ENCODE measurements at regions not wholly inside any gene's neighbourhood (a gene's known extent, or its start where the extent isn't known, plus 50 kb on each side); places are given as distances from the start of the nearest gene placed in this dataset.

DNA sequence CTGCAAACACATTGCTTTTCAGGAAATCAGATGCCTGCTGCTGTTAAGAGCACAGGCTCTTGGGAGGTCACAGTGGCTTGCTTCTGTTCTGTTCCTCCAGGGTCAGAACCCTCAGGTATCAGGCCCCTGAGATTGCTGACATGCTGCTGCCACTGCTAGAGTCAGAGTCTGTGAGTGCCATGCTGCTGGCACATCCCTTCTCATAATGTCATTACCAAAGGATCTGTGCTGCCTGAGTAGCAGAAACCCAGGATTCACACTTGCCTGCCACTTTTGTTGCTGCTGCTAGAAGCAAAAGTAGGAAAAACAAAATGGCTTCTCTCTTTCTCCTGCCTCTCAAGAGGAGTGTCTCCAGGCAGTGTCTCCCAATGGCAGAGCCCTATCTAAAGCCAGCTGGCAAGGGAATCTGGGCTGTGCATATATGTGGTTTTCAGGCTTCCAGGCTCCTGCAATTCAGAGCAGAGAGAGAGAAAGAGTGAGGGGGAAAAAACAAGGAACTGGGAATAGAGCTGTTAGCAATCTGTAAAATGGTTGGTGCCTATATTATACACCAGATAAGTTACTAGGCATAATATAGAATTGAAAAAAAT is 180.3 kb downstream of the MYCN start:
- no peak overlapping the region for H3K27ac Mint-ChIP-seq
- intact Hi-C loops (cut with micrococcal nuclease): no loop called here
- no peaks in the 10 kb centered on the region for H3K36me3 Mint-ChIP-seq (ENCODE audit: low read depth)
- no peaks in the 10 kb centered on the region for H3K27me3 Mint-ChIP-seq (ENCODE audit: low read depth)
- no peaks in the 10 kb centered on the region for H3K4me1 Mint-ChIP-seq (ENCODE audit: low read depth)
- no peak for DNase-seq (ENCODE audit: low spot score)
- H3K9me3 Mint-ChIP-seq: no peaks in the 10 kb centered on the region
- H3K4me3 Mint-ChIP-seq (ENCODE audit: low read depth): no peak overlapping the region

DNA sequence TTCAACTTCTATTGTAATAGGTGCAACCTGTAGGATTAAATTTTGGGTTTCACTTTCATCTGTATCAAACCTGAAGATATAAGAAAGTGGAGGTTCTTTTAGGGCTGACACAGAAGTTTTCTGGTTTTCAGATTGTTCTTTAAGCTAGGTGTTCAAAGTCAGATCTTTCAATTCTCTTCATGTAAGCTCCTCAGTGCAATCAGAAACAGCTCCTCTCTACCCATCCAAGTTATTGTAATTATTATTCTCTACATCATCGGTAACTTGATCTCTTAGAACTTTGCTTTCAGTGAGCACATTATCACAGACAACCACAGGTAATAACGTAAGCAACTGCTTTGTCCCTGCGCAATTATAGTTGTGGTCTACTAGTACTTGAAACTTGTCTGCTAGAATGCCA is 179.4 kb downstream of the MYCN start:
- H3K4me1 Mint-ChIP-seq (ENCODE audit: low read depth): no peaks in the 10 kb centered on the region
- no peaks in the 10 kb centered on the region for H3K9me3 Mint-ChIP-seq
- intact Hi-C loops (cut with micrococcal nuclease): no loop called here
- no peaks in the 10 kb centered on the region for H3K36me3 Mint-ChIP-seq (ENCODE audit: low read depth)
- H3K27me3 Mint-ChIP-seq (ENCODE audit: low read depth): no peaks in the 10 kb centered on the region
- no peak overlapping the region for H3K27ac Mint-ChIP-seq
- H3K4me3 Mint-ChIP-seq (ENCODE audit: low read depth): no peak overlapping the region
- DNase-seq (ENCODE audit: low spot score): no peak

GRCh38 chr2:16118611-16119590 is 178.6 kb downstream of the MYCN start:
- H3K36me3 Mint-ChIP-seq (ENCODE audit: low read depth): no peaks in the 10 kb centered on the region
- no peak for DNase-seq (ENCODE audit: low spot score)
- H3K4me3 Mint-ChIP-seq (ENCODE audit: low read depth): no peak overlapping the region
- H3K27me3 Mint-ChIP-seq (ENCODE audit: low read depth): no peaks in the 10 kb centered on the region
- no peak overlapping the region for H3K27ac Mint-ChIP-seq
- intact Hi-C loops (cut with micrococcal nuclease): no loop called here
- H3K4me1 Mint-ChIP-seq (ENCODE audit: low read depth): no peaks in the 10 kb centered on the region
- no peaks in the 10 kb centered on the region for H3K9me3 Mint-ChIP-seq

- no peak for DNase-seq (ENCODE audit: low spot score)
- no peaks in the 10 kb centered on the region for H3K27me3 Mint-ChIP-seq (ENCODE audit: low read depth)
- H3K4me1 Mint-ChIP-seq (ENCODE audit: low read depth): no peaks in the 10 kb centered on the region
- intact Hi-C loops (cut with micrococcal nuclease): no loop called here
- no peaks in the 10 kb centered on the region for H3K9me3 Mint-ChIP-seq
- H3K36me3 Mint-ChIP-seq (ENCODE audit: low read depth): no peaks in the 10 kb centered on the region
- no peak overlapping the region for H3K4me3 Mint-ChIP-seq (ENCODE audit: low read depth)
- no peak overlapping the region for H3K27ac Mint-ChIP-seq
Measured at GRCh38 chr2:16117791-16118610, 177.7 kb downstream of the MYCN start.

GRCh38 chr2:16117021-16117700 is 176.8 kb downstream of the MYCN start:
- Mint-ChIP-seq H3K4me1 (ENCODE audit: low read depth) (no peaks in the 10 kb centered on the region), H3K9me3 (no peaks in the 10 kb centered on the region), H3K27me3 (ENCODE audit: low read depth) (no peaks in the 10 kb centered on the region), H3K27ac (no peak overlapping the region), H3K4me3 (ENCODE audit: low read depth) (no peak overlapping the region), H3K36me3 (ENCODE audit: low read depth) (no peaks in the 10 kb centered on the region)
- intact Hi-C loops (cut with micrococcal nuclease): no loop called here
- no peak for DNase-seq (ENCODE audit: low spot score)

DNA sequence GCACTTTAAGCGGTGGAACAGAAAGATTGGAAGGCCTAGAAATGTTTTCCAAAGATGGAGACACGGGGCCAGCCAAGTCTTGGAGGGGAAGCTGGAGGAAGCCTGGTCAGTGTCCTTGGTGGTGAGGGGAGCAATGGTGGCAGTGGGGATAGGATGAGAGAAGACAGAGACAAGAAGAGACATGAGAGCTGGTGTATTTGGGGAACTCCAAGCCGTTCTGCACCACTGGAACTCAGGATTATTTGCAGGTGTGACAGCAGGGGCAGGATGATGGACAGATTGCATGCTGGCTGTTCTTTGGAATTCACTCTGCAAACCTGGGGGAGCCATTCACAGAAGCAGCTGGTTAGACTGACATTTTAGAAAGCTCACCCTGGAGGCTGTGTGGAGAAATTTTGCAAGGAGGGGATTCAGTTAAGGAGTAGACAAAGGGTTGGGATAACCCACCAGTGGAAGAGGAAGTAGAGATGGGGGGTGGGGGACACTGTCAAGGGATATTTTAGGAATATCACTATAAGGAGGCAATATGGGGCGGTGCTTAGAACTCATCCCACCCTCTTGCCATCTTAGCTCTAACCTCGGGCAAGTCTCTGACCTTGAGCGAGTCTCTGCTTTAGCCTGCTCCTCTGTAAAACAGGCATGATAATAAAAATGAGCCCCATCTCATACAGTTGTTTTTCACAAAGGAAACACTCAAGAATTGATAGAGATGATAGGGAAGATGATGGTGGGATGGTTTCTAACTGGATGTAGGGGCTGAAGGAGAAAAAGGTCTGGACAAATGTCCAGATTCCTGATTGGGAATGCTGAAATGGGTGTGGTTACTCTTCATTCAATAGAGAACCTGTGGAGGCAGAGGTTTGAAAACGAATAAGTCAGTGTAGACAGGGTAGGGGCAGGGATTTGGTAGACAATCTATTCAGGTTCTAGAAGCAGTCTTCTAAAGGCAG is 175.8 kb downstream of the MYCN start:
- H3K36me3 Mint-ChIP-seq (ENCODE audit: low read depth): no peaks in the 10 kb centered on the region
- intact Hi-C loops (cut with micrococcal nuclease): no loop called here
- no peaks in the 10 kb centered on the region for H3K27me3 Mint-ChIP-seq (ENCODE audit: low read depth)
- no peaks in the 10 kb centered on the region for H3K9me3 Mint-ChIP-seq
- H3K4me3 Mint-ChIP-seq (ENCODE audit: low read depth): no peak overlapping the region
- H3K4me1 Mint-ChIP-seq (ENCODE audit: low read depth): no peaks in the 10 kb centered on the region
- H3K27ac Mint-ChIP-seq: no peak overlapping the region
- no peak for DNase-seq (ENCODE audit: low spot score)

DNA sequence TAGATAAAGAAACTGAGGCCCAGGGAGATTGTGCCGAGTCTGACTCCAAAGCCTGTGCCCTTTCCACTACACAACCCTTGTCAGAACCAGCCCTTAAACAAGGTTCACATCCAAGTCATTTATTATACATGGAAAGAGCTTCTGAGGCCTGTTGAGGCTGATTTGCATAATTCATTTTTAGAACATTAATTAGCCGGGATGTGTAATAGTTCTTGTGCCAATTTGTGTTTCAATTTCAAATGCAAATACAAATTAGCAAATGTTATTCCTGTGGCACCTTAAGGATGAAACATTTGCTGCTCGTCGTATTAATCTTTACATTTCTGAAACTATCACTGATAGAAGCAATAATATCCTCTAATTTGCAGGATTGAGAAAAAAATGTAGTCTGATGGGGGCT is 174.9 kb downstream of the MYCN start:
- Mint-ChIP-seq H3K36me3 (ENCODE audit: low read depth) (no peaks in the 10 kb centered on the region), H3K27me3 (ENCODE audit: low read depth) (no peaks in the 10 kb centered on the region), H3K9me3 (no peaks in the 10 kb centered on the region), H3K4me1 (ENCODE audit: low read depth) (no peaks in the 10 kb centered on the region), H3K27ac (no peak overlapping the region), H3K4me3 (ENCODE audit: low read depth) (no peak overlapping the region)
- DNase-seq (ENCODE audit: low spot score): no peak
- intact Hi-C loops (cut with micrococcal nuclease): no loop called here

DNA sequence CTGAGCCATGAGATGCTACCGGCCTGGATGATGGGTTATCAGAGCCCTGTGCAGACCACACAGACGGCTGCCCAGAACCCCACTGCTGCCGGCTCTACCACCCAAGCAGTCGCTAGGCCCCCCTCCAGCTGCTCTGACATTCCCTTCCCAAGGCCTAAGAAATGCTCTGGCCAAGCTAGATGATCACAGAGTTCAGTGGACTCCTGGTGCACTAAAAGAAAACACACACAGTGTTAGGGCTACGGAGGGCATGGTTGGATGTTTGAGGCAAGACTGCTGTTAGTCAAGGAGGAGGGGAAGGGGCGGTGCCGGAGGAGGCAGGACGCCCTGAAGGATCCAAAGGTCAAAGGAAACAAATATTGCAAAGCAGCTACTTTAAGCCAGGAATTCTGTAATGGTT is 174.5 kb downstream of the MYCN start:
- no peaks in the 10 kb centered on the region for H3K4me1 Mint-ChIP-seq (ENCODE audit: low read depth)
- no peaks in the 10 kb centered on the region for H3K9me3 Mint-ChIP-seq
- intact Hi-C loops (cut with micrococcal nuclease): no loop called here
- no peak overlapping the region for H3K4me3 Mint-ChIP-seq (ENCODE audit: low read depth)
- no peak overlapping the region for H3K27ac Mint-ChIP-seq
- DNase-seq (ENCODE audit: low spot score): no peak
- no peaks in the 10 kb centered on the region for H3K27me3 Mint-ChIP-seq (ENCODE audit: low read depth)
- H3K36me3 Mint-ChIP-seq (ENCODE audit: low read depth): no peaks in the 10 kb centered on the region

DNA sequence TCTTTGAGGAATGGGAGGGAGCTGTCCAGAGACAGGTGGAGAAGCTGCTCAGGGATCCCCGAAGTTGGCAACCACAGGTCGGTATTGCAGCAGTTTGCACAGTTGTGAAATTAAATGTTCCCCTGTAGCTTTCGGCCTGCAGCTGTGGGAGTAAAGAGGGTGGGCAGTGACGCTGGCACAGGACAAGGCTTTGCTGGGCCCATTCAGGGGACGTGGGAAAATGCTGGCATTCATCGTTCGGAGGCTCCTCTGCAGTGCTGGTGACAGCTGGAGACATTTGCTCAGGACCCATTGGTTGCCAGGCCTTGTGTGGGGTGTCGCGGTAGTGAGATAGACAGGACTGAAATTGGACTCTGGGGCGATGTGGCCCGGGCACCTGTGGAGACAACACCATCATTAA is 173.7 kb downstream of the MYCN start:
- intact Hi-C loops (cut with micrococcal nuclease): no loop called here
- Mint-ChIP-seq H3K27ac (no peak overlapping the region), H3K36me3 (ENCODE audit: low read depth) (no peaks in the 10 kb centered on the region), H3K4me1 (ENCODE audit: low read depth) (no peaks in the 10 kb centered on the region), H3K9me3 (no peaks in the 10 kb centered on the region), H3K27me3 (ENCODE audit: low read depth) (no peaks in the 10 kb centered on the region), H3K4me3 (ENCODE audit: low read depth) (no peak overlapping the region)
- no peak for DNase-seq (ENCODE audit: low spot score)

DNA sequence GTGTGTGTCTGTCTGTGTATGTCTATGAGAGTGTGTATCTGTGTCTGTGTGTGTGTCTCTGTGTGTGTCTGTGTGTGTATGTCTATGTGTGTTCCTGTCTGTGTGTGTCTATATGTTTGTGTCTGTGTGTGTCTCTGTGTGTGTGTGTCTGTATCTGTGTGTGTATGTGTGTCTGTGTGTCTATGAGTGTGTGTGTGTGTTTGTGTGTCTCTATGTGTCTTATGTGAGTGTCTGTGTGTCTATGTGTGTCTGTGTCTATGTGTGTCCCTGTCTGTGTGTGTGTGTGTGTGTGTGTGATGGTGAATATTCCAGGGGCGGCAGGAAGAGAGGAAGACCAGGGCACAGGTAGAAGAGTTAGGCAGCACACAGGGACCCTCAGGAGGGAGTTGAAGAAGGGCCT is 173.2 kb downstream of the MYCN start:
- H3K4me3 Mint-ChIP-seq (ENCODE audit: low read depth): no peak overlapping the region
- H3K9me3 Mint-ChIP-seq: no peaks in the 10 kb centered on the region
- H3K4me1 Mint-ChIP-seq (ENCODE audit: low read depth): no peaks in the 10 kb centered on the region
- H3K36me3 Mint-ChIP-seq (ENCODE audit: low read depth): no peaks in the 10 kb centered on the region
- no peaks in the 10 kb centered on the region for H3K27me3 Mint-ChIP-seq (ENCODE audit: low read depth)
- intact Hi-C loops (cut with micrococcal nuclease): no loop called here
- no peak overlapping the region for H3K27ac Mint-ChIP-seq
- DNase-seq (ENCODE audit: low spot score): no peak

DNA sequence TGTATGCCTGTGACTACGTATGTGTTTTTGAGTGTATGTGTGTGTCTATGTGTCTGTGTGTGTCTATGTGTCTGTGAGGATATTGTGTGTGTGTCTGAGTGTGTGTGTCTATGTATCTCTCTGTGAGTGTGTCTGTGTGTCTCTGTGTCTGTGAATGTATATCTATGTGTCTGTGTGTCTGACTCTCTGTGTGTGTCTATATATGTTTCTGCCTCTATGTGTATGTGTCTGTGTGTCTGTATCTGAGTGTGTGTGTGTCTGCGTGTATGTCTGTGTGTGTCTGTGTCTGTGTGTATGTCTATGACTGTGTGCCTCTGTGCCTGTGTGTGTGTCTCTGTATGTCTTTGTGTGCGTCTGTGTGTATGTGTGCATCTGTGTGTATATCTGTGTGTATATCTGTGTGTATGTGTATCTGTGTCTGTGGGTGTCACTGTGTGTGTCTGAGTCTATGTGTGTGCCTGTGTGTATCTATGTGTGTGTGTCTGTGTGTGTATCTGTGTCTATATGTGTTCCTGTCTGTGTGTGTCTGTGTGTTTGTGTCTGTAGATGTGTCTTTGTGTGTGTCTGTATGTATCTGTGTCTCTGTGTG is 172.7 kb downstream of the MYCN start:
- no peaks in the 10 kb centered on the region for H3K4me1 Mint-ChIP-seq (ENCODE audit: low read depth)
- no peaks in the 10 kb centered on the region for H3K9me3 Mint-ChIP-seq
- H3K27ac Mint-ChIP-seq: no peak overlapping the region
- DNase-seq (ENCODE audit: low spot score): no peak
- H3K27me3 Mint-ChIP-seq (ENCODE audit: low read depth): no peaks in the 10 kb centered on the region
- H3K4me3 Mint-ChIP-seq (ENCODE audit: low read depth): no peak overlapping the region
- H3K36me3 Mint-ChIP-seq (ENCODE audit: low read depth): no peaks in the 10 kb centered on the region
- intact Hi-C loops (cut with micrococcal nuclease): no loop called here

Data from activated T-helper 2 cell treated with anti-CD3 and anti-CD28 coated beads, Interferon-gamma antibody, Interleukin-2, Interleukin-4, amounts not matched to agents 10 μg/mL and 5 μg/mL and 100 μg/mL, durations not matched to agents 14 hours and 24 hours and 36 hours (primary cell).